Body of pancreas (tissue), 4 donors: ENCODE measurements at regions not wholly inside any gene's neighbourhood (a gene's known extent, or its start where the extent isn't known, plus 50 kb on each side); places are given as distances from the start of the nearest gene placed in this dataset.

ENCODE experiments used
- POLR2A ChIP-seq, 3 donors: fragments of 450-650 bp; IDR thresholded peaks; one replicate each; pipeline ENCODE4 v1.6.1; 2016; ENCODE audit warnings: antibody characterized with exemption in 3 of 3, mild to moderate bottlenecking in 2 of 3
- TF ChIP-seq, protein P1 (sequence below), 7 experiments: fragments of 450-650 bp in 4 of 7; fragments of 200-600 bp in 3 of 7; sonication (generic) in 3 of 7; IDR thresholded peaks; one replicate each; pipeline ENCODE4 v1.5.1; 2016 to 2019; ENCODE audit warnings: antibody characterized with exemption in 7 of 7

DNA sequence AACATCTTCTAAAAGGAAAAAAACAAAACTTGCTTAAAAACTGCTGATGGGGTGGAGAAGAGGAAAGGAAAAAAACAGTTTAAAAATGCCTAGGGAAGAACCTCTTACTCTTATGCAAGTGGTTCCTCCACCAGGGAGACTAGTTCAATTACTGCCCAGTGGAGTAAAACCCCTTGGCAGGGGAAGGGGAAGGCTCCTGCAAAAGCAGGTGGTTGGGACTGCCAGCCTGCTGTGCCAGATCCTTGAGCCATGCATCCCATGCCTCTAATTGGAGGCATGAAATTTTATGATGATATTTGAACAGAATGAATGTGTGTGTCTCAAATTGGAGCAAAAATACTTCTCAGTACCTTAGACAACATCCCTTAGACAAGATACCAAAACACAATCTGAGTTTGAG is 118.8 kb downstream of the FSCB start:
- no peak for TF ChIP-seq POLR2A (IDR thresholded peaks at IDR 0.05)
- TF ChIP-seq, protein P1, sequence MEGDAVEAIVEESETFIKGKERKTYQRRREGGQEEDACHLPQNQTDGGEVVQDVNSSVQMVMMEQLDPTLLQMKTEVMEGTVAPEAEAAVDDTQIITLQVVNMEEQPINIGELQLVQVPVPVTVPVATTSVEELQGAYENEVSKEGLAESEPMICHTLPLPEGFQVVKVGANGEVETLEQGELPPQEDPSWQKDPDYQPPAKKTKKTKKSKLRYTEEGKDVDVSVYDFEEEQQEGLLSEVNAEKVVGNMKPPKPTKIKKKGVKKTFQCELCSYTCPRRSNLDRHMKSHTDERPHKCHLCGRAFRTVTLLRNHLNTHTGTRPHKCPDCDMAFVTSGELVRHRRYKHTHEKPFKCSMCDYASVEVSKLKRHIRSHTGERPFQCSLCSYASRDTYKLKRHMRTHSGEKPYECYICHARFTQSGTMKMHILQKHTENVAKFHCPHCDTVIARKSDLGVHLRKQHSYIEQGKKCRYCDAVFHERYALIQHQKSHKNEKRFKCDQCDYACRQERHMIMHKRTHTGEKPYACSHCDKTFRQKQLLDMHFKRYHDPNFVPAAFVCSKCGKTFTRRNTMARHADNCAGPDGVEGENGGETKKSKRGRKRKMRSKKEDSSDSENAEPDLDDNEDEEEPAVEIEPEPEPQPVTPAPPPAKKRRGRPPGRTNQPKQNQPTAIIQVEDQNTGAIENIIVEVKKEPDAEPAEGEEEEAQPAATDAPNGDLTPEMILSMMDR (IDR thresholded peaks at IDR 0.05) = no peak
